HG02759 (cell line): ENCODE measurements at regions not wholly inside any gene's neighbourhood (a gene's known extent, or its start where the extent isn't known, plus 50 kb on each side); places are given as distances from the start of the nearest gene placed in this dataset.
"Not testable (repeated sequence)": the region's sequence is repeated elsewhere in the genome, so short reads cannot be mapped to it uniquely, and the experiment has no call there.

Experiments
- ATAC-seq: cut with Tn5 transposase; IDR thresholded peaks from one replicate; pipeline ENCODE4 v1.9.1; 2021; ENCODE audit warnings: mild to moderate bottlenecking, moderate library complexity; ENCODE audit not compliant: unreplicated experiment

- no peak for ATAC-seq
Observed at GRCh38 chr7:25431956-25432450, 203.7 kb upstream of the NPVF start.

- no peak for ATAC-seq
Observed at GRCh38 chr7:25432807-25433206, 204.5 kb upstream of the NPVF start.

GRCh38 chr7:25436413-25436812, 208.1 kb upstream of the NPVF start:
- ATAC-seq = no peak

GRCh38 chr7:25437308-25437707, 209.0 kb upstream of the NPVF start:
- ATAC-seq = no peak

GRCh38 chr7:25444991-25445390, 216.7 kb upstream of the NPVF start:
- no peak for ATAC-seq

- no peak for ATAC-seq
Observed at GRCh38 chr7:25448301-25448700, 220.0 kb upstream of the NPVF start.

- ATAC-seq = no peak
Observed at GRCh38 chr7:25454020-25454419, 225.7 kb upstream of the NPVF start.

- no peak for ATAC-seq
Observed at GRCh38 chr7:25454562-25455041, 226.3 kb upstream of the NPVF start.

- ATAC-seq = no peak
Observed at GRCh38 chr7:25455683-25456251, 227.5 kb upstream of the NPVF start.

GRCh38 chr7:25456467-25457171, 228.3 kb upstream of the NPVF start:
- ATAC-seq = no peak

GRCh38 chr7:25459057-25459456, 230.8 kb upstream of the NPVF start:
- ATAC-seq = no peak

- no peak for ATAC-seq
Observed at GRCh38 chr7:25460433-25460832, 232.1 kb upstream of the NPVF start.

GRCh38 chr7:25469669-25470068, 241.4 kb upstream of the NPVF start:
- ATAC-seq = no peak

GRCh38 chr7:25476863-25477499, 248.7 kb upstream of the NPVF start:
- no peak for ATAC-seq

GRCh38 chr7:25478221-25478620, 249.9 kb upstream of the NPVF start:
- not testable (repeated sequence) for ATAC-seq

- no peak for ATAC-seq
Observed at GRCh38 chr7:25478925-25479324, 250.6 kb upstream of the NPVF start.

- no peak for ATAC-seq
Observed at GRCh38 chr7:25481891-25482290, 253.6 kb upstream of the NPVF start.

- ATAC-seq = no peak
Observed at GRCh38 chr7:25482631-25483030, 254.3 kb upstream of the NPVF start.

GRCh38 chr7:25485026-25485425, 256.7 kb upstream of the NPVF start:
- no peak for ATAC-seq

- no peak for ATAC-seq
Observed at GRCh38 chr7:25486656-25487055, 258.4 kb upstream of the NPVF start.

- no peak for ATAC-seq
Observed at GRCh38 chr7:25493805-25494366, 265.6 kb upstream of the NPVF start.

GRCh38 chr7:25494896-25495295, 266.6 kb upstream of the NPVF start:
- ATAC-seq = no peak
